Vagina (tissue), 2 donors: ENCODE measurements at regions not wholly inside any gene's neighbourhood (a gene's known extent, or its start where the extent isn't known, plus 50 kb on each side); places are given as distances from the start of the nearest gene placed in this dataset.

Experiments used
- DNase-seq, 2 donors: peaks; one replicate each; pipeline ENCODE4 v3.0.0-alpha.2; 2017; ENCODE audit errors: extremely low spot score in 2 of 2
- H3K27ac ChIP-seq: fragments of 200-600 bp; sonication (generic); one replicate; pipeline ENCODE4 v1.5.1; 2019
- H3K27me3 ChIP-seq: fragments of 200-600 bp; sonication (generic); one replicate; pipeline ENCODE4 v1.5.1; 2019
- H3K36me3 ChIP-seq, 2 donors: fragments of 200-600 bp; sonication (generic); one replicate each; pipeline ENCODE4 v1.5.1; 2017 to 2019
- H3K4me1 ChIP-seq: fragments of 200-600 bp; sonication (generic); one replicate; pipeline ENCODE4 v1.5.1; 2019
- H3K4me3 ChIP-seq, 2 donors: fragments of 200-600 bp; sonication (generic); 1 replicate in 1 of 2; 2 replicates in 1 of 2; pipeline ENCODE4 v1.5.1; 2016 to 2019
- H3K9me3 ChIP-seq: fragments of 200-600 bp; sonication (generic); one replicate; pipeline ENCODE4 v1.5.1; 2019
- CTCF ChIP-seq, 3 experiments: fragments of 450-650 bp in 2 of 3; fragments of 200-600 bp in 1 of 3; sonication (generic) in 1 of 3; IDR thresholded peaks; one replicate each; pipeline ENCODE4 v1.5.1; 2017 to 2019; ENCODE audit warnings: antibody characterized with exemption in 3 of 3, mild to moderate bottlenecking in 2 of 3, moderate library complexity in 2 of 3
- POLR2A ChIP-seq, 2 donors: fragments of 450-650 bp; IDR thresholded peaks; one replicate each; pipeline ENCODE4 v1.6.1; 2017; ENCODE audit warnings: antibody characterized with exemption in 2 of 2, mild to moderate bottlenecking in 2 of 2, moderate library complexity in 2 of 2
- POLR2AphosphoS5 ChIP-seq, 2 donors: sonication (generic); formaldehyde crosslinking; IDR thresholded peaks; one replicate each; pipeline ENCODE4 v1.9.0; 2017; ENCODE audit warnings: antibody characterized with exemption in 2 of 2, mild to moderate bottlenecking in 2 of 2, low read depth in 1 of 2; ENCODE audit not compliant: insufficient read depth in 1 of 2
- intact Hi-C: fragments of 100-400 bp; cut with DNase I; formaldehyde crosslinking; loops from one replicate; pipeline ENCODE4 v1.15.1; 2023

- Histone ChIP-seq H3K27me3 (no peaks in the 10 kb centered on the region), H3K36me3 (no peaks in the 10 kb centered on the region), H3K4me1 (no peaks in the 10 kb centered on the region), H3K27ac (no peak overlapping the region), H3K4me3 (no peak overlapping the region), H3K9me3 (no peaks in the 10 kb centered on the region)
- intact Hi-C loops: no loop called here
- TF ChIP-seq CTCF (IDR thresholded peaks at IDR 0.05): no peak
- TF ChIP-seq POLR2A (IDR thresholded peaks at IDR 0.05): no peak
- DNase-seq: no peak
Measured at GRCh38 chr11:77530879-77531278, 57.0 kb upstream of the PAK1 start.

GRCh38 chr11:77529685-77530084, 55.8 kb upstream of the PAK1 start:
- Histone ChIP-seq H3K9me3 (no peaks in the 10 kb centered on the region), H3K4me1 (no peaks in the 10 kb centered on the region), H3K36me3 (no peaks in the 10 kb centered on the region), H3K4me3 (no peak overlapping the region), H3K27ac (no peak overlapping the region), H3K27me3 (no peaks in the 10 kb centered on the region)
- intact Hi-C loops: no loop called here
- no peak for TF ChIP-seq POLR2AphosphoS5 (IDR thresholded peaks at IDR 0.05; ENCODE audit: insufficient read depth in 1 of 2, low read depth in 1 of 2)
- TF ChIP-seq CTCF (IDR thresholded peaks at IDR 0.05): no peak
- TF ChIP-seq POLR2A (IDR thresholded peaks at IDR 0.05): no peak
- no peak for DNase-seq

- Histone ChIP-seq H3K9me3 (no peaks in the 10 kb centered on the region), H3K4me3 (no peak overlapping the region), H3K36me3 (no peaks in the 10 kb centered on the region), H3K27me3 (no peaks in the 10 kb centered on the region), H3K27ac (no peak overlapping the region), H3K4me1 (no peaks in the 10 kb centered on the region)
- intact Hi-C loops: no loop called here
- DNase-seq: no peak
- TF ChIP-seq POLR2A (IDR thresholded peaks at IDR 0.05): no peak
- no peak for TF ChIP-seq CTCF (IDR thresholded peaks at IDR 0.05)
- TF ChIP-seq POLR2AphosphoS5 (IDR thresholded peaks at IDR 0.05; ENCODE audit: insufficient read depth in 1 of 2, low read depth in 1 of 2): no peak
Measured at GRCh38 chr11:77525455-77526091, 51.7 kb upstream of the PAK1 start.

- H3K27ac ChIP-seq: no peak overlapping the region
- H3K36me3 ChIP-seq: no peaks in the 10 kb centered on the region
- intact Hi-C loops: loop anchor here (5.0 kb wide), 1 partner anchor 1392 kb away; no protein-coding TSS in a partner anchor
- no peaks in the 10 kb centered on the region for H3K4me1 ChIP-seq
- no peaks in the 10 kb centered on the region for H3K27me3 ChIP-seq
- DNase-seq: no peak
- no peaks in the 10 kb centered on the region for H3K9me3 ChIP-seq
- TF ChIP-seq POLR2AphosphoS5 (IDR thresholded peaks at IDR 0.05; ENCODE audit: insufficient read depth in 1 of 2, low read depth in 1 of 2) (no peak), CTCF (IDR thresholded peaks at IDR 0.05) (no peak), POLR2A (IDR thresholded peaks at IDR 0.05) (no peak)
- no peak overlapping the region for H3K4me3 ChIP-seq
Measured at GRCh38 chr11:77524539-77524938, 50.6 kb upstream of the PAK1 start.

- Histone ChIP-seq H3K27me3 (no peaks in the 10 kb centered on the region), H3K36me3 (no peaks in the 10 kb centered on the region), H3K4me1 (no peaks in the 10 kb centered on the region), H3K9me3 (no peaks in the 10 kb centered on the region), H3K4me3 (no peak overlapping the region), H3K27ac (no peak overlapping the region)
- DNase-seq: no peak
- intact Hi-C loops: loop anchor here (5.0 kb wide), 1 partner anchor 1391 kb away; no protein-coding TSS in a partner anchor
- TF ChIP-seq POLR2A (IDR thresholded peaks at IDR 0.05) (no peak), CTCF (IDR thresholded peaks at IDR 0.05) (no peak), POLR2AphosphoS5 (IDR thresholded peaks at IDR 0.05; ENCODE audit: insufficient read depth in 1 of 2, low read depth in 1 of 2) (no peak)
Measured at GRCh38 chr11:77523712-77524111, 49.8 kb upstream of the PAK1 start.
